Adrenal gland (tissue), 5 donors: ENCODE measurements at regions not wholly inside any gene's neighbourhood (a gene's known extent, or its start where the extent isn't known, plus 50 kb on each side); places are given as distances from the start of the nearest gene placed in this dataset.

Experiments
- CTCF ChIP-seq, 6 experiments: fragments of 450-650 bp in 4 of 6; fragments of 200-600 bp in 2 of 6; sonication (generic) in 1 of 6; IDR thresholded peaks; 1 replicate in 5 of 6; 2 replicates in 1 of 6; pipeline versions ENCODE4 v1.5.1 to v1.8.0; 2016 to 2021; ENCODE audit warnings: antibody characterized with exemption in 6 of 6, mild to moderate bottlenecking in 2 of 6, moderate library complexity in 1 of 6
- POLR2A ChIP-seq, 2 donors: fragments of 450-650 bp; IDR thresholded peaks; one replicate each; pipeline ENCODE4 v1.6.1; 2017; ENCODE audit warnings: antibody characterized with exemption in 2 of 2, mild to moderate bottlenecking in 2 of 2, moderate library complexity in 1 of 2
- donor health status: DM: no; HTN: no; CAD: no.

- TF ChIP-seq POLR2A (IDR thresholded peaks at IDR 0.05): no peak
- TF ChIP-seq CTCF (IDR thresholded peaks at IDR 0.05): no peak
Observed at GRCh38 chr10:114770009-114770408, 51.6 kb upstream of the FHIP2A start.
